Duodenal mucosa (tissue), 2 donors: ENCODE measurements at regions not wholly inside any gene's neighbourhood (a gene's known extent, or its start where the extent isn't known, plus 50 kb on each side); places are given as distances from the start of the nearest gene placed in this dataset.
"Not testable (repeated sequence)": the region's sequence is repeated elsewhere in the genome, so short reads cannot be mapped to it uniquely, and the experiment has no call there.

Experiments used
- H3K27ac ChIP-seq: one replicate; pipeline ENCODE4 v1.7.0; 2013; ENCODE audit warnings: low read depth, low read length
- H3K27me3 ChIP-seq, 2 donors: one replicate each; pipeline ENCODE4 v1.7.0; 2013; ENCODE audit warnings: low read length in 2 of 2, control low read depth in 1 of 2; ENCODE audit not compliant: insufficient read depth in 2 of 2, control insufficient read depth in 1 of 2
- H3K36me3 ChIP-seq, 2 donors: one replicate each; pipeline ENCODE4 v1.7.0; 2013; ENCODE audit warnings: low read length in 2 of 2, control low read depth in 1 of 2; ENCODE audit not compliant: insufficient read depth in 2 of 2, control insufficient read depth in 1 of 2
- H3K4me1 ChIP-seq, 2 donors: one replicate each; pipeline ENCODE4 v1.7.0; 2013; ENCODE audit warnings: low read length in 2 of 2, control low read depth in 1 of 2; ENCODE audit not compliant: insufficient read depth in 2 of 2, control insufficient read depth in 1 of 2
- H3K4me3 ChIP-seq, 2 donors: one replicate each; pipeline ENCODE4 v1.7.0; 2013; ENCODE audit warnings: low read length in 2 of 2, low read depth in 1 of 2
- H3K9ac ChIP-seq, 2 donors: one replicate each; pipeline ENCODE4 v1.7.0; 2013; ENCODE audit warnings: low read length in 2 of 2, low read depth in 1 of 2
- H3K9me3 ChIP-seq, 2 donors: one replicate each; pipeline ENCODE4 v1.7.0; 2013; ENCODE audit warnings: low read length in 2 of 2, control low read depth in 1 of 2; ENCODE audit not compliant: control insufficient read depth in 1 of 2

DNA sequence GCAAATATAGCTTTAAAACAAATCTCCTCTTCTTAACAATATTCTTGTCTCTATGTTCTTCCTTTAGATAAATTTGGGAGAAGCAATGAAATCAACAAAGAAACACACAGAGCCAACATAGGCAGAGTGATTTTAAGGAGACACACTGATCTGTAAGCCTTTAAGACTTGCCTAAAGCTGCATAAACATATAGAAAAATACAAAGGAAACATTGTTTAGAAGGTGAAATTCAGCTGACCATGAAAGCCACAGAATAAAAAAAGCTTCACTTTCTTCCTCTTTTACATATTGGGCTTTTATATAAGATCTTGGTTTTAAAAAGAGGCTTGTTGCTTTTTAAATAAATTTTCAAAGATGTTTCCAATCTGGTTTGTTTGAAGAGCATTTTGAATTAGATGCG is 1277.5 kb downstream of the EFNA5 start:
- Histone ChIP-seq H3K36me3 (no peaks in the 10 kb centered on the region), H3K27me3 (no peaks in the 10 kb centered on the region), H3K9me3 (no peaks in the 10 kb centered on the region), H3K27ac (no peak overlapping the region), H3K4me3 (no peak overlapping the region), H3K9ac (no peak overlapping the region), H3K4me1 (no peaks in the 10 kb centered on the region)

- H3K27me3 ChIP-seq = no peaks in the 10 kb centered on the region
- H3K36me3 ChIP-seq = no peaks in the 10 kb centered on the region
- H3K27ac ChIP-seq = no peak overlapping the region
- no peak overlapping the region for H3K9ac ChIP-seq
- H3K4me3 ChIP-seq = no peak overlapping the region
- no peaks in the 10 kb centered on the region for H3K9me3 ChIP-seq
- no peaks in the 10 kb centered on the region for H3K4me1 ChIP-seq
Observed at GRCh38 chr5:106392766-106393165, 1278.0 kb downstream of the EFNA5 start.

GRCh38 chr5:106387767-106388166 is 1283.0 kb downstream of the EFNA5 start:
- not testable (repeated sequence) for H3K36me3 ChIP-seq, H3K9me3 ChIP-seq

GRCh38 chr5:106386287-106386686 is 1284.5 kb downstream of the EFNA5 start:
- Histone ChIP-seq H3K9ac (no peak overlapping the region), H3K36me3 (no peaks in the 10 kb centered on the region), H3K27ac (no peak overlapping the region), H3K4me1 (no peaks in the 10 kb centered on the region), H3K4me3 (no peak overlapping the region), H3K27me3 (no peaks in the 10 kb centered on the region), H3K9me3 (no peaks in the 10 kb centered on the region)

More at GRCh38 chr5:106387767-106388166, 1283.0 kb downstream of the EFNA5 start:
- not testable (repeated sequence) for H3K27ac ChIP-seq, H3K4me3 ChIP-seq, H3K27me3 ChIP-seq, H3K4me1 ChIP-seq, H3K9ac ChIP-seq

GRCh38 chr5:106380736-106381135 is 1290.0 kb downstream of the EFNA5 start:
- no peak overlapping the region for H3K9ac ChIP-seq
- no peak overlapping the region for H3K4me3 ChIP-seq
- H3K4me1 ChIP-seq = no peaks in the 10 kb centered on the region
- H3K36me3 ChIP-seq = no peaks in the 10 kb centered on the region
- no peaks in the 10 kb centered on the region for H3K27me3 ChIP-seq
- H3K9me3 ChIP-seq = no peaks in the 10 kb centered on the region
- H3K27ac ChIP-seq = no peak overlapping the region

GRCh38 chr5:106376522-106376921 is 1294.2 kb downstream of the EFNA5 start:
- H3K4me3 ChIP-seq = no peak overlapping the region
- H3K27me3 ChIP-seq = no peaks in the 10 kb centered on the region
- H3K9me3 ChIP-seq = no peaks in the 10 kb centered on the region
- H3K4me1 ChIP-seq = no peaks in the 10 kb centered on the region
- H3K36me3 ChIP-seq = no peaks in the 10 kb centered on the region
- H3K27ac ChIP-seq = no peak overlapping the region
- H3K9ac ChIP-seq = no peak overlapping the region

- H3K4me3 ChIP-seq = no peak overlapping the region
- H3K4me1 ChIP-seq = no peaks in the 10 kb centered on the region
- no peak overlapping the region for H3K27ac ChIP-seq
- no peaks in the 10 kb centered on the region for H3K36me3 ChIP-seq
- H3K9me3 ChIP-seq = peaks cover 0 to under 1% of the 10 kb centered on the region in 2 donors
- no peak overlapping the region for H3K9ac ChIP-seq
- H3K27me3 ChIP-seq = no peaks in the 10 kb centered on the region
Observed at GRCh38 chr5:106374956-106375355, 1295.8 kb downstream of the EFNA5 start.

DNA sequence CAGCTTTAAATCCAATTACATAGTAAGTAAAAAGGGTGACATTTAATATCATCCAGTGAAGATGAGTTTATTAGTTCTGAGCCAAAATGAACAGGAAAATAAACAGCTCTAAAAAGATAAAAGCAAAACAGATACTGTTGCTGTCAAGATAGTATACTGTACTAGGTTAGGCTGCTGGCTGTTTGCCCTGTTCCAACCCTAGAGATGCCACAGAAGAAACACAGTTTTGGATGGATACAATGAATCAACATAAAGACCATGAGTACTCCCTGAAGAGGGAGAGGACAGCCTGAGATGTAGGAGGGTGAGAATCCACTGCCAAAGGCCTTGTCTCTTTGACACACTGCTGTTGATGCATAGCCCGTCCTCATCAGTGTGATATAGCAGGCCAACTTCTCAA is 1302.7 kb downstream of the EFNA5 start:
- H3K9ac ChIP-seq = no peak overlapping the region
- H3K27me3 ChIP-seq = no peaks in the 10 kb centered on the region
- H3K27ac ChIP-seq = no peak overlapping the region

DNA sequence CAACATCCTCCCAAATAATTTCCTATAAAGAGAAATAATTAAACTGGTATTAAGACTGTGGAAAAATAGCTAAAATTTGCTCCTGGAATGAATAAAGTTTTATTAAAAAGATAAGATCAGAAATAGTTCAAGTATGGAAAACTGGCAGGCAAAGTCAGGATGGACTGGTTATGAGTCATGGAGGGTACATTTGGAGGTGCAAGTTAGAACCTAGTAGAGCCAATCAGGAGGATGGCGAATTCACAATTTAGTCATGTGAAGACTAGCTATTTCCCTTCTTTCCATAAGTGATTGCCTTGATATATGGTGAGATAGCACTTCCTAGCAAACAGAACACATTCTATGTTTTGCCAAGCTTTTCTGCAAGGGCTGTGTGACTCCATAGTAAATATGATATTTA is 1303.5 kb downstream of the EFNA5 start:
- H3K27ac ChIP-seq = no peak overlapping the region
- no peak overlapping the region for H3K9ac ChIP-seq
- H3K4me3 ChIP-seq = no peak overlapping the region
- H3K4me1 ChIP-seq = no peaks in the 10 kb centered on the region
- peaks cover 0 to 6% of the 10 kb centered on the region in 2 donors for H3K9me3 ChIP-seq
- no peaks in the 10 kb centered on the region for H3K36me3 ChIP-seq
- no peaks in the 10 kb centered on the region for H3K27me3 ChIP-seq

More for the DNA sequence above, 1302.7 kb downstream of the EFNA5 start:
- Histone ChIP-seq H3K4me3 (no peak overlapping the region), H3K4me1 (no peaks in the 10 kb centered on the region), H3K9me3 (peaks cover 0 to 6% of the 10 kb centered on the region in 2 donors), H3K36me3 (no peaks in the 10 kb centered on the region)

- H3K9ac ChIP-seq = no peak overlapping the region
- H3K4me1 ChIP-seq = no peaks in the 10 kb centered on the region
Observed at GRCh38 chr5:106363578-106363977, 1307.2 kb downstream of the EFNA5 start.

DNA sequence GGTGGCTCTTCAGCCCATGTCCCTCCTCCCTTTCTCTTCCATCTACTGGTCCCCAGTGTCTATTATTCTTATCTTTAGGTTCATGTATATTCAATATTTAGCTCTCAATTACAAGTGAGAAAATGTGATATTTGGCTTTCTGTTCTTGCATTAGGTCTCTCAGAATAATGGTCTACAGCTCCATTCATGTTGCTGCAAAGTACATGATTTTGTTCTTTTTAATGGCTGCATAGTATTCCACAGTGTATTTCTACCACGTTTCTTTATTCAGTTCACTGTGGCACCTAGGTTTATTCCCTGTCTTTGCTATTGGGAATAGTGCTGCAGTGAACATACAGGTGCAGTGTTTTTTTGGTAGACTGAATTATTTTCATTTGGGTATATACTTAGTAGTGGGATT is 1308.8 kb downstream of the EFNA5 start:
- no peak overlapping the region for H3K27ac ChIP-seq
- no peaks in the 10 kb centered on the region for H3K27me3 ChIP-seq
- H3K9ac ChIP-seq = no peak overlapping the region
- H3K9me3 ChIP-seq = peaks cover 0 to 4% of the 10 kb centered on the region in 2 donors
- H3K4me1 ChIP-seq = no peaks in the 10 kb centered on the region
- H3K36me3 ChIP-seq = no peaks in the 10 kb centered on the region
- no peak overlapping the region for H3K4me3 ChIP-seq

More at GRCh38 chr5:106363578-106363977, 1307.2 kb downstream of the EFNA5 start:
- no peaks in the 10 kb centered on the region for H3K36me3 ChIP-seq
- no peaks in the 10 kb centered on the region for H3K27me3 ChIP-seq
- peaks cover 0 to 4% of the 10 kb centered on the region in 2 donors for H3K9me3 ChIP-seq
- H3K27ac ChIP-seq = no peak overlapping the region
- no peak overlapping the region for H3K4me3 ChIP-seq
